ENCODE measurements at regions not wholly inside any gene's neighbourhood (a gene's known extent, or its start where the extent isn't known, plus 50 kb on each side); places are given as distances from the start of the nearest gene placed in this dataset.
"Not testable (repeated sequence)": the region's sequence is repeated elsewhere in the genome, so short reads cannot be mapped to it uniquely, and the experiment has no call there.

DNA sequence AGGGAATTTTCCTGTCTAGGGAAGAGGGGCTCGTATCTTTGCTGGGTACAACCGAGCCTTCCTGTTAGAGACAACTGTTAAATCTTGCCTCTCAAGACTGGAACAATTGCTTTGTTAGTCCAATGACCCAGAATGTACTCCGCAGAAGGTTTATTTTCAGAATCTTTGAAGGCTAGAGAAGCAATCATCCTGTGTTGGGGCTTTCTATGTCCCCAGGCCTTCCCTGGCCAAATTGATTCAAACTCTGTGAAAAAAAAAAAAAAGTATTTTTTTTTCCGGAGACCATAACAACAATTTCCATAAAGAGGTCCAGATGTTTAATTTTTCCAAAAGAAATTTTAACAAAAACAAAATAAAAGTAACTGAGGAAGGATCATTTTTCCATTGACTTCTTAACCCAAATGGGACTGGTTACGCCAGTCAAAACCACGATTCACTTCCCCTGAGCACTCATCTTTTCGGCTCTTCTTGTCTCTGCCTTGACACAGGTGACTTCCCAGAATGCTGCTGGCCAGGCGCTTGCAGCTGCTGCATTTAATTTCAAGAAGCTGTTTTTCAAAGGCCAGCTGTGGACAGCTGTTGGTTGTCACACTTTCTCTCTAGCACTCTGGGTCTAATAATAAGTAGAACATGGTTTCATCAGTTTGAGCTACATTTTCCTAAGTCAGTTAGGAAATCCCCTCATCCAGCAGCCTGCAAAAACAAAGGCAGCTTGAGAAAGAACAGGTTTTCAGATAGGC is 81.6 kb upstream of the MANSC4 start:
- peak; percentile 24 for DNase-seq

DNA sequence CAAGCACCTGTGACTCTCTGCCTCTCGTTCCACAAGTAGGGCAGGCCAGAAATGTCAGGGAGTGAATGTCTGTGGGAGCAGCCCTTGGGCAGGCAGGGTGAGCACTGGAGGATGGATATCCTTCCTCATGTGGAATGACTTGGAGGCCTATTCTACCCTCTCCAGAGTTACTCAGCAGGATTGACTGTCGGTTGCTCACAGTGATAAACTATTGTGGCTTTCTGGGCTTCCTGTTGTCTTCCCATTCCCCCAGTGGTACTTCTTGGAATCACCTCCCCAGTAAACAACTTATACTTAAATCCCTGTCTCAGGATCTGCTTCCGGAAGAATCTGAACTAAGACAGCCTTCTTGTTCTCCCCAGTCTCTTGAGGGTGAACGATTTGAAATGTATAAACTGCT is 79.6 kb upstream of the MANSC4 start:
- peak; percentile 16 for DNase-seq

DNA sequence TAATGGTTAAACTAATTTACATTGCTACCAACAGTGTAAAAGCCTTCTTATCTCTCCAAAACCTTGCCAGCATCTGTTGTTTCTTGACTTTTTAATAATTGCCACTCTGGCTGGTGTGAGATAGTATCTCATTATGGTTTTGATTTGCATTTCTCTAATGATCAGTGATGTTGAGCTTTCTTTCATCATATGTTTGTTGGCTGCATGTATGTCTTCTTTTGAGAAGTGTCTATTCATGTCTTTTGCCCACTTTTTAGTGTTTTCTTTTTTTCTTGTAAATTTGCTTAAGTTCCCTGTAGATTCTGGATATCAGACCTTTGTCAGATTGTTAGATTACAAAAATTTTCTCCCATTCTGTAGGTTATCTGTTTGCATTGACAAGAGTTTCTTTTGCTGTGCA is 77.0 kb upstream of the MANSC4 start:
- not testable (repeated sequence) for DNase-seq

DNA sequence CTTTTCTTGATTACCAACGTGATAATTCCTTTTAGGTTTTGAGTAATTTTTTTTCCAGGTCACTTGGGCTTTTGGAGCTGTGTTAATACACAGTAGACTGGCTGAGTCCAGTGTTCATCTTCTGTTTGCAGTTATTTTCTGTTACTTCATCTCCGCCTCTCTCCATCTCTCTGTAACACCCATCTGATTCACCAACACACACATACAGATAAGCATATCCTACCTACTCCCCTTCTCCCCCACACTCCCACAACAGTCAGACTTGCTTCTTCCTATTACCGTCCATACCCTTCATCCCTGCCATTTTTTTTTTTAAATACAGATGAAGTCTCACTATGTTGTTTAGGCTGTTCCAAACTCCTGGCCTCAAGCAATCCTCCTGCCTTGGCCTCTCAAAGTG is 72.7 kb upstream of the MANSC4 start:
- DNase-seq, result no peak
